ENCODE measurements at regions not wholly inside any gene's neighbourhood (a gene's known extent, or its start where the extent isn't known, plus 50 kb on each side); places are given as distances from the start of the nearest gene placed in this dataset.

DNA sequence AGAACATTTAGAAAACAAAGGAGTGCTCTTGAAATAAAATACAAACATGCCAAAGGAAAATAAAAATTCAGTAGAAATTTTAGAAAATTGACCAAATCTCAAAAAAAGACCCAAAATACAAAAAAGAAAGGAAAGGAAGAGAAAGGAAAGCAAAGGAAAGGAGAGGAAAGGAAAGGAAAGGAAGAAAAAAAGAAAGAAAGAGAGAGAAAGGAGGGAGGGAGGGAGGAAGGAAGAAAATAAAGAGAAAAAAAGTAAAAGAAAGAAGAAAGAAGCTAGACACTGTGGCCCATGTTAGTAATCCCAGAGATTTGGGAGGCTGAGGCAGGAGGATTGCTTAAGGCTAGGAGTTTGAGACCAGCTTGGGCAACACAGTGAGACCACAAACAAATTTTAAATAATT is 500.1 kb upstream of the VRK2 start:
- TF ChIP-seq, protein P1, sequence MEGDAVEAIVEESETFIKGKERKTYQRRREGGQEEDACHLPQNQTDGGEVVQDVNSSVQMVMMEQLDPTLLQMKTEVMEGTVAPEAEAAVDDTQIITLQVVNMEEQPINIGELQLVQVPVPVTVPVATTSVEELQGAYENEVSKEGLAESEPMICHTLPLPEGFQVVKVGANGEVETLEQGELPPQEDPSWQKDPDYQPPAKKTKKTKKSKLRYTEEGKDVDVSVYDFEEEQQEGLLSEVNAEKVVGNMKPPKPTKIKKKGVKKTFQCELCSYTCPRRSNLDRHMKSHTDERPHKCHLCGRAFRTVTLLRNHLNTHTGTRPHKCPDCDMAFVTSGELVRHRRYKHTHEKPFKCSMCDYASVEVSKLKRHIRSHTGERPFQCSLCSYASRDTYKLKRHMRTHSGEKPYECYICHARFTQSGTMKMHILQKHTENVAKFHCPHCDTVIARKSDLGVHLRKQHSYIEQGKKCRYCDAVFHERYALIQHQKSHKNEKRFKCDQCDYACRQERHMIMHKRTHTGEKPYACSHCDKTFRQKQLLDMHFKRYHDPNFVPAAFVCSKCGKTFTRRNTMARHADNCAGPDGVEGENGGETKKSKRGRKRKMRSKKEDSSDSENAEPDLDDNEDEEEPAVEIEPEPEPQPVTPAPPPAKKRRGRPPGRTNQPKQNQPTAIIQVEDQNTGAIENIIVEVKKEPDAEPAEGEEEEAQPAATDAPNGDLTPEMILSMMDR (IDR thresholded peaks at IDR 0.05; ENCODE audit: insufficient read depth, low read length, poor library complexity, severe bottlenecking), result no peak
- no peak for TF ChIP-seq EZH2phosphoT487 (conservative IDR thresholded peaks at IDR 0.05; ENCODE audit: low read length)

All from SU-DHL-6 (cell line).